ENCODE measurements at regions not wholly inside any gene's neighbourhood (a gene's known extent, or its start where the extent isn't known, plus 50 kb on each side); places are given as distances from the start of the nearest gene placed in this dataset.

DNA sequence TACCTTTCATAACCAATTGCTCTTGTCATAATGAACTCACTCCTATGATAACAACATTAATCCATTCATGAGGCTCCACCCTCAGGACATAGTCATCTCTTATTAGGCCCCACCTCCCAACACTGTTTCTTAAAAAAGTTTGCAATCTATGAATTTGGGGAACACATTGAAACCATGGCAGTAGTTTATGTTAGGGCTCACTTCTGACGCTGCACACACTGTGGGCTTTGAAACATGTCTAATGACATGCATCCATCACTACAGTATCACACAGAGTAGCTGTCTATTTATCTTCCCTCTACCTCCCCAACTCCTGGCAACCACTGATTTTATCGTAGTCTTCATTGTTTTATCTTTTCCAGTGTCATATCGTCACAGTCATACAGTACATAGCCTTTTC, 299.8 kb downstream of the GLRX3 start:
- no peak for DNase-seq

- DNase-seq: no peak
These were observed 302.7 kb downstream of the GLRX3 start for GRCh38 chr10:130438861-130439260.

GRCh38 chr10:130439766-130440165, 303.6 kb downstream of the GLRX3 start:
- no peak for DNase-seq

- no peak for DNase-seq
These were observed 304.3 kb downstream of the GLRX3 start for GRCh38 chr10:130440494-130440893.

- DNase-seq: no peak
These were observed 304.8 kb downstream of the GLRX3 start for GRCh38 chr10:130440971-130441370.

- DNase-seq: no peak
These were observed 306.9 kb downstream of the GLRX3 start for GRCh38 chr10:130443066-130443465.

DNA sequence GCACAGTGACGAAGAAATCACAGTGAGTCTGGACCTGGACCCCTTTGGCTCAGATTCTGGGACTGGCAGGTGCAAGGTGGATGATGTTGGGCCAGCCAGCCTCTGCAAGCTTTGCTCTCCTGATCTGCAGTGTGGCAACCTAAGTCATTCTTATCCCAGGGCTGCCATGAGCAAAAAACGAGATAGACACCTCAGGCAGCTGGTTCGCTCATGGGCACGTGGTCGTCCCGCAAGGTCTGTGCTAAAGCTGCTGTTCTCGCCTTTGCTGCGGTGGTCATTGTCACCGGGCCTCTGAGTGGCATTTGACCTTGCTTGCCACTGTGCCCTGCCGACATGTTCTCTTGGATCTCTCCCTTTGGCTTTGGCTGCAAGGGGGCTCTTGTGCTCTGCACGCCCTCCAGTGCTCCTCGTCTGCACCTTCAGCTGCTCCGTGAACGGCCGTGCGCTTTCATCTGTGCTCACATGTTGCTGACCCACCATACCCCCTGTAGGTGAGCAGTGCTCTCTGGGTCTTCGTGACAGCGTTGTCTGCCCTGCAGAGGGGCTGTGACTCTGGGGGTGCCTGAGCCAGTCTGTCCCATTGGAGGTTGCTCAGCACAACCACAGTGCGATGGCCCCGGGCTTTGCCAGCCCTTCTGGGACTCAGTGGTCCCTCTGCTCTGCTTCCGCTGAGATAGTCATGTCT, 317.0 kb downstream of the GLRX3 start:
- DNase-seq: no peak

DNA sequence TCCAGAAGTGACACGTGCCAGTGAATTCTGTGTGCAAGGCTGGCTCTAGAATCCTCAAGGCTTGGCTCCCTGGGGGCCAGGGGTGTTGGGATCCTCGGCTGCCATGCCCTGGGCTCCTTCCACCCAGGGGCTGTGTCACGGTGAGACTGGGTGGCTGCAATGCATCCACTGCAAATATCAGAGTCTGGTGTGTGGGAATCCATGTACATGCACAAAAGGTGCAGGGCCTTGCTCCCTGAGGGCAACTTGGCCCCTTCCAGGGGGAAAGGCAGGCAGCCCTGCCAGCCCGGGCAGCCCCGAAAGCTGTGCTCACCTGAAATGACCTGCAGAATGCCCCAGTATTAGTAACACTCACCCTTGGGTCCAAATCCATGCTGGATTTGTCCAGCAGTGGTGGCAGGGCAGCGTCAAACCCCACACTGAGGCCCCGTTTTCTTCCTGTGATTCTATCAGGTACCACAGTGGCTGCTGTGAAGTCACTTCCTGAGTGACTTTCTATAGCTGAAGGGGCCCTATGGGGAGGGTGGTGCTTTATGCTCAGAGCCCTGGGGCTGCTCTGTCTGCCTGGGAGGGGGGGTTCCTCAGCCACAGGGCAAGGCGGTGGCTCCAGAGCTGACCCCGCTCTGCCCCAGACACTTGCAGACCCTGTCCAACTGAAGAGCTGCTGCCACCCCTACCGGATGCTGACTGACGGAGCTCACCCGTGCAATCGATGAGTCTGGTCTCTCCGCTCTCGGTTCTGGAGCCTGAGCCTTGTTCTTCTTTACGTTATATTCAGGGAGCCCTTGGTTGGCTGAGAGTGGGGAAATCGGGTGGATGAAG, 317.7 kb downstream of the GLRX3 start:
- no peak for DNase-seq

DNA sequence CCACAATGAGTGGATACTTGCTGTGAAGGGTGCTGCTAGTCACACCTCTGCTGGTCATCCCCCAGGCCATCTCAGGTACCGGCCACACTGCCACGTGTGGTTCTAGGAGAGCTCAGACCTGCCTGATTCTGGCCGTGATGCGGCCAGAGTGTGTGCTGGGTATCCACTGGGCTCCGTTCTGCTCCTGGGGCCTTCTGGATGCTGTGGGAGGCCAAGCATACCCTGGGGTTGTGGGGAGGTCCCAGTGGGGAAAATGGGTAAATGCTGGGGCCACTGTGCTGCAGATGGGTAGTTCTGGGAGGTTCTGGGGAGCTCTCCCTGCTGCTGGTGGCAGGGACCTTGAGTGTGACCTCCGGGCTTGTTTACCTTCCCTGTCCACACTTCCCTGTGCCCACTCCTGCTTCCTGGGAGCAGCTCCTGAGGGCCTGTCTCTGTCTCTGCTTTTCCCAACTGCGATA, 318.4 kb downstream of the GLRX3 start:
- DNase-seq: no peak

DNA sequence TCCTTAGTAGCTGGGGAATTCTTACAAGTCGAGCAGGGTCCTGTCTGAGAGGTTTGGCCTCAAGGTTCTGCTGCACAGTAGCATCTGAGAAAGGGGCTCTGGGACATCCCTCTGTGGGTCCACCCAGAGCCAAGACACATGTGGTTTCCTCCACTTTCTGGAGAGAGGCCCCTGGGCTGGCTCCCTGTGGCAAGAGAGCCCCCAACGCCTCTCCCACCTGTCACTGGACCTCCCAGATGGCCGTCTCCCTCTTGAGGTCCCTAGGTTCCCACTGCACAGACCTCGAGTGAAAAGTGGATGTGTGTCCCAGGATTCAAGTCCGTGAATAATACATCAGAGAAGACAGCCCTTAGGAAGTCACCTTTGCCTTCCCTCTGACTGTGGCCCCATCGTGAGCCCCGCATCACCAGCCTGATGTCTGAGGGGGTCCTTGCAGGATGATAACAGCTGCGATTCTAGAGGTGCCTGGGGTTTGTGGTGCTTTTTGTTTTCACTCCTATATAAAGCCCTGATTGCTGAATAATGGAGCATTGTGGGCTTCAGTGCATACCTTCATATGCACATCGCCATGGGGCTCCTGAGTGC, 319.0 kb downstream of the GLRX3 start:
- no peak for DNase-seq

GRCh38 chr10:130455791-130456190, 319.6 kb downstream of the GLRX3 start:
- no peak for DNase-seq

DNA sequence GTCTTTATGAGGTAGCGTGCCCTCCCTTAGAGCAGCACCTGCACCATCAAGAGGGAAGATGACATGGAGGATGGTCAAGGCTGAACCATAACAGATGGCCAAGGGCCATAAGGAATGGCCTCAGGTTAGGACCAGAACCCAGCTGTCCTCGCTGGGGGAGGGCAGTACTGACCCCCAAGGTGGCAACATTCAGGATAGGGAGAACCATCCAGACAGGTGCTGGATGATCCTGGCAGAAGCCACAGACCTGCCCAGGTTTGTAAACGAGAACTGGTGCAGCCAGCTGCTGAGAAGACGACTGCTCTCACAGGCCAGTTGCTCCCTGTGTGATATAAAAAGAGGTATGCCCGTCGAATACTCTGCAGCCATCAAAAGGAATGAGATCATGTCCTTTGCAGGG, 320.4 kb downstream of the GLRX3 start:
- DNase-seq: no peak

GRCh38 chr10:130458509-130458908, 322.3 kb downstream of the GLRX3 start:
- no peak for DNase-seq

- no peak for DNase-seq
These were observed 322.8 kb downstream of the GLRX3 start for GRCh38 chr10:130459011-130459410.

GRCh38 chr10:130459851-130460490, 323.8 kb downstream of the GLRX3 start:
- DNase-seq: no peak

GRCh38 chr10:130461631-130462030, 325.4 kb downstream of the GLRX3 start:
- DNase-seq: no peak

GRCh38 chr10:130463104-130463875, 327.1 kb downstream of the GLRX3 start:
- no peak for DNase-seq

GRCh38 chr10:130463876-130464364, 327.7 kb downstream of the GLRX3 start:
- DNase-seq: no peak

- no peak for DNase-seq
These were observed 328.2 kb downstream of the GLRX3 start for GRCh38 chr10:130464426-130464825.

- DNase-seq: no peak
These were observed 330.2 kb downstream of the GLRX3 start for GRCh38 chr10:130466271-130466997.

DNA sequence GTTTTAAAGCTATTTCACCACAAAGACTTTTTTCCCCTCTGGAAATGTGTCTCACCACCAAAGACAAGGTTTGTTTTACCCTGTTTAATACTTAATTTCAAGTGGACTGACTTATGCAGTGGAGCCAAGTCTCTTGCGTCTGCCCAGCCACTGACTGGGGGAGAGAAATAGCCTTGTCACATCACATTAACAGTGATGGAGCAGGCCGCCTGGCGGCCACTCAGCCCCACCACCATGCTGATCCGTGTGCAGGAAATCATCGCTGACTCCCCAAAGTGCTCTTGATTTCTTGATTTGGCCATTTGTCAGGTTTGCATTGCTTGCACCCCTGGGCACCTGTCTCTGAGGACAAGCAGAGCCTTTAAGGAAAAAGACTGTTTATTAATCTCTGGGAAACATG, 334.1 kb downstream of the GLRX3 start:
- DNase-seq: no peak

DNA sequence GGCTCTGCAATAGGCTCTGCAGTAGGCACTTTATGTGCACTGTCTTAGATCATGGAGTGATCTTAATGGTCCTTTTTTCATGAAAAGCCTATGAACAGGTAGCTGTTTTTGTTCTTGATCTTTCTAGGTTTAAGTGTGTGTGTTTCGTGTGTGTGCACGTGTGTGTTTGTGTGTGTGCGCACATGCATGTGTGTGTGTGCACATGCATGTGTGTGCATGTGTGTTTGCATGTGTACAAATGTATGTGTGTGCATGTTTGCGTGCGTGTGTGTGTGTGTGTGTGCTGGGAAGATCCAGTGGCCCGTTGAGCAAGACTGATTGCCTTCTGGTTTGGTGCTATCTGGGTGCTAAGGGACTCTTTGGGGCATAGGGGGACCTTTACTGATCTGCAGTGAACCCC, 334.8 kb downstream of the GLRX3 start:
- no peak for DNase-seq

Data from activated CD4-positive, alpha-beta T cell treated with anti-CD3 and anti-CD28 coated beads for 48 hours (primary cell).